Ureter (tissue), 1 donor: ENCODE measurements at regions not wholly inside any gene's neighbourhood (a gene's known extent, or its start where the extent isn't known, plus 50 kb on each side); places are given as distances from the start of the nearest gene placed in this dataset.
"Not testable (repeated sequence)": the region's sequence is repeated elsewhere in the genome, so short reads cannot be mapped to it uniquely, and the experiment has no call there.

Experiments used
- DNase-seq: peaks from one replicate; pipeline ENCODE4 v3.0.0-alpha.2; 2020; ENCODE audit warnings: low spot score
- donor health status: DM: yes; HTN: yes; CAD: no.

GRCh38 chr18:76643996-76644395, 149.0 kb upstream of the ZNF516 start:
- no peak for DNase-seq

- DNase-seq = no peak
These were observed 148.2 kb upstream of the ZNF516 start for GRCh38 chr18:76643199-76643598.

- no peak for DNase-seq
These were observed 145.4 kb upstream of the ZNF516 start for GRCh38 chr18:76640438-76640837.

GRCh38 chr18:76634564-76634963, 139.5 kb upstream of the ZNF516 start:
- no peak for DNase-seq

- DNase-seq = no peak
These were observed 138.7 kb upstream of the ZNF516 start for GRCh38 chr18:76633588-76634269.

- no peak for DNase-seq
These were observed 132.4 kb upstream of the ZNF516 start for GRCh38 chr18:76627444-76627843.

GRCh38 chr18:76626991-76627390, 131.9 kb upstream of the ZNF516 start:
- no peak for DNase-seq

GRCh38 chr18:76622651-76623050, 127.6 kb upstream of the ZNF516 start:
- DNase-seq = no peak

- no peak for DNase-seq
These were observed 126.9 kb upstream of the ZNF516 start for GRCh38 chr18:76621782-76622495.

- DNase-seq = no peak
These were observed 126.2 kb upstream of the ZNF516 start for GRCh38 chr18:76621226-76621625.

GRCh38 chr18:76620321-76621170, 125.5 kb upstream of the ZNF516 start:
- DNase-seq = peak; percentile 77

GRCh38 chr18:76619621-76620315, 124.7 kb upstream of the ZNF516 start:
- peak; percentile 83 for DNase-seq

- no peak for DNase-seq
These were observed 124.2 kb upstream of the ZNF516 start for GRCh38 chr18:76619261-76619620.

- no peak for DNase-seq
These were observed 123.7 kb upstream of the ZNF516 start for GRCh38 chr18:76618721-76619120.

- DNase-seq = no peak
These were observed 121.3 kb upstream of the ZNF516 start for GRCh38 chr18:76616373-76616772.

GRCh38 chr18:76615065-76615733, 120.2 kb upstream of the ZNF516 start:
- no peak for DNase-seq

GRCh38 chr18:76613755-76614120, 118.7 kb upstream of the ZNF516 start:
- no peak for DNase-seq

GRCh38 chr18:76613053-76613754, 118.2 kb upstream of the ZNF516 start:
- no peak for DNase-seq

- not testable (repeated sequence) for DNase-seq
These were observed 116.7 kb upstream of the ZNF516 start for GRCh38 chr18:76611750-76612045.

- DNase-seq = no peak
These were observed 116.1 kb upstream of the ZNF516 start for GRCh38 chr18:76610933-76611749.
